NCI-H748 treated with DMSO at 0.1 percent for 48 hours (cell line): ENCODE measurements at regions not wholly inside any gene's neighbourhood (a gene's known extent, or its start where the extent isn't known, plus 50 kb on each side); places are given as distances from the start of the nearest gene placed in this dataset.
"Not testable (repeated sequence)": the region's sequence is repeated elsewhere in the genome, so short reads cannot be mapped to it uniquely, and the experiment has no call there.

Source experiments
- DNase-seq: peaks from one replicate; lab custom pipeline; 2025; lab: John Stamatoyannopoulos, UW

GRCh38 chr10:52604131-52604530, 168.5 kb downstream of the MBL2 start:
- not testable (repeated sequence) for DNase-seq

DNA sequence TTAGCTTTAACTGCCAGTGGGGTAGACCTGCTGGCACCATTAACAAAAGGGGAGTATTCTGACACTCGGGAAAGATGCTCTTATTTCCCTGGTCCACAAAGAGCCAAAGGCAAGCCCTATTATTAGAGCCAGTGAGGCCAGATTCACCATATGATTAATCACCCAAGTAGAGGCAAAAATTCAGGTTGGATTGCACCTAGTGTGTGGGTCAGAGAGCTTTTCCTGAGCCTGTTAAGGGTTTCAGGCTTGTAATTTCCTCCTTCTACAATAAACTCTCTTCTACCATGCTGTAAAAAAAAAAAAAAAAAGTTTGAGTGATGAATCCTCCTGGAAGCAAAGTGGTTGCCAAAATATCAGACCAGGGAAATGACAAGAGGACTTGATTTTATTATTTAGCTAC, 163.5 kb downstream of the MBL2 start:
- no peak for DNase-seq

DNA sequence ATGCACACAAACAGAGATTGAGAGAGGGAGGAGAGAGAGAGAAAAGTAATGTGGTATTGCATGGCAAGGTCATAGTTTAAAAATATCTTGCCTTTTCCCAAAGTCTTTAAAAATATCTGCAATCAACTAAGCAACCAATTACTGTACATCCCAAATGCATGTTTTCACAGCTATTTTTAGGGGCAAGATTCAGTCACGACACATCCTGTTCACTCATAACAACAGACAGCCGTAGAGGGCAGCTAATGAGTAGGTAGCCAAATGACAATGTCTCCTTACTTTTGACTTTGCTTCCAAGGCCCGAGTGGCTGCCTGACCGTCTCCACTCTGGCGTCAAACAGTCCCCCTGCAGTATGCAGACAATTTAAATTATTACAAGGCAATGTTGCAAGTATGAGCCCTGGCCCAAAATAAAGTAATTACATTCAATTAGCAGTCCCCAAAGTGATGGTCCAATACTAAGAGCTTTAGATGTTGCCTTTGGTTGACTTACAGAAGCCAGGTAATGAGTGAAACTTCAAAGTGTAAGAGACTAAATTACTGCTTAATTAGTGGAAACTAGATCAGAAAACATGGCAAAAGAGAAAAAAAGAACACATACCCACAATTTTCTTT, 162.9 kb downstream of the MBL2 start:
- no peak for DNase-seq

DNA sequence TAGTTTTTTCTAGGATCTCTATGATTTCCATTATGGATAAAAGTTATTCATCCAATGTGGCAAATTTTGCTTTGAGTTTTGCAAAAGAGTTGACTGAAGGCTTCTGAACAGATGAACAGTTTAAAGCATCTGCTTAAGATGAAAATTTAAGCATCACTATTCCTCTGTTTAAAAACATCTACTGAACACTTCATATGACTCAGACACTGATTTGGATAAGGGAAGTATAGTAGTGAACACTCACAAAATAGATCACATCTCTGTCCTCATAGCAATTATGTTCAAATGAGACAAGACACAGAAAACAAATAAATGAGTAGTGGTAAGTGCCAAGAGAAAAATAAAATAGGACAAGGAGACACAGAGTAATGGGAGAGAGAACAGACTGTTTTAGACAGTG, 157.3 kb downstream of the MBL2 start:
- no peak for DNase-seq

DNA sequence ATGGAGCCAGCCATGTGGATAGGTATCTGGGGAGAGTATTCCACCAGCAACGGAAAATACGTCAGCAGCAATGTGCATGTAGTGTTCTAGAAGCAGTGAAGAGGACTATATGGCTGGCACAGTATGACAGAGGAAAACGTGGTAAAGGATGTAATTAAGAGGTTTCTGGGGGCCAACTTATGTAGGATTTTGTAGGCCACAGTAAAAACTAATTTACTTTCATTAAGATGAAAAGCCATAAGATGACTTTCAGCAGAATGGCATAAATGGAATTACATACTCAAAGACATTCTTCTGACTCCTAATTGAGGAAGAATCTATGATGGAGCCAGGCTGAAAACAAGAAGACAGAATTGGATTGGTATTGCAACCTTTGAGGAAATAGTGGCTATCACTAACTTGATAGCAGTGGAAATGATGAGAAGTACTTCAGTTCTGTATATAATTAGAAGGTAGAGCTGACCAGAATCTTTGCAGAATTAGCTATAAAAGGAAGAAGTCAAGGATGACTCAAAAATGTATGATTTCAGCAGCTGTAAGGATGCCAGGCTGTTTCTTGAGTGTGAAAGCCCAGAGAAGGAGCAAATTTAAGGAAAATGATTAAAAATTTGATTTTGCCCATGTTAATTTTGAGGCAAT, 156.7 kb downstream of the MBL2 start:
- DNase-seq, result no peak

DNA sequence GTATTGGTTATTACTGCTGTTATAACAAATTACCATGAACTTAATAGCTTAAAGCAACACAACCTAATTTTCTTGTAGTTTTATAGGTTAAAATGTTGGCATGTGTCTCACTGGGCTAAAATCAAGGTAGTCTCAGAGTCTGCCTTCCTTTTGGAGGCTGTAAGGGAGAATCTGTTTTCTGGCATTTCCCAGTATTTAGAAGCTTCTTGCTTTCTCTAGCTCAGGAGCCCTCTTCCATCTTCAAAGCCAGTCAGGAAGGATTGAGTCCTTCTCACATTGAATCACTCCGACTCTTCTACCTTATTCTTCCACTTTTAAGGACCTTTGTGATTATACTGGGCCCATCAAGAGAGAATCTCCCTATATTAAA, 156.2 kb downstream of the MBL2 start:
- no peak for DNase-seq

GRCh38 chr10:52617346-52617745, 155.2 kb downstream of the MBL2 start:
- DNase-seq, result no peak

DNA sequence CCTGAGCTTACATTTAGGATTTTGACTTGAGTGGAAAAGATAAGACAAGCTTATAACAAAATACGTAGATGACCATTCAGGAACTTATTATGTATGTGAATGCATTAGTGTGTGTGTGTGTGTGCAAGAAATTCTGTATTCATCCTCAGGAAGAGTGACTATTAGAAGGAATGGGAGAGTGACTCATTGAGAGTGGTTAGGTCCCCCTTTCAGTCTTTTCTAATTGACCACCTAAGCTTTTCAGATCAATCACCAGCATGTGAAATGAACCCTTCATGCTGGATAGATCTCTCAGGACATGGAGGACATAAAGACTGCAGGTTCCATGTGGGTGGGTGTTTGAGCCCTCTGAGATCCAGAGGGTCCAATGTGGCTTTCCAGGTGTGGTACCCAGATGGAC, 153.5 kb downstream of the MBL2 start:
- no peak for DNase-seq

DNA sequence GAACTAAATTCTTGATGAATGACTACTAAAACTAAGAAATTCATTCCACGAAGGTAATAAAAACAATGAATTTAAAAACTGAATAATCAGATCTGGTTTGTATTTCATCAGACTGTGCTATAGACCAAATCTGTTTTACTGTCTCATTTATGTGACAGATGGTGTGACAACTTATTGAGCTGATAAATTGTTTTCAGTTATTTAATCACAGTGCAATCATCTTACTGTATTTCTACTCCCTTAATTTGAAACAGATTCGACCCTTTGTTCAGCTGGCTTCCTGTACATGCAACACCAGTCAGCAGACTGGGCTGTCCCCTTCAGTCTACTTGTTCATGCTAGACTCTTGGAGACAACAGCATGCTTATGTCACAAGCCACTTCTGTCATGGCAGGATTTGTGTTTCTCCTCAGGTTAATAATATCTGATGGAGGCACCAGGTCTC, 150.9 kb downstream of the MBL2 start:
- no peak for DNase-seq

- no peak for DNase-seq
These were observed 148.8 kb downstream of the MBL2 start for GRCh38 chr10:52623761-52624160.

- no peak for DNase-seq
These were observed 145.3 kb downstream of the MBL2 start for GRCh38 chr10:52627279-52627678.

DNA sequence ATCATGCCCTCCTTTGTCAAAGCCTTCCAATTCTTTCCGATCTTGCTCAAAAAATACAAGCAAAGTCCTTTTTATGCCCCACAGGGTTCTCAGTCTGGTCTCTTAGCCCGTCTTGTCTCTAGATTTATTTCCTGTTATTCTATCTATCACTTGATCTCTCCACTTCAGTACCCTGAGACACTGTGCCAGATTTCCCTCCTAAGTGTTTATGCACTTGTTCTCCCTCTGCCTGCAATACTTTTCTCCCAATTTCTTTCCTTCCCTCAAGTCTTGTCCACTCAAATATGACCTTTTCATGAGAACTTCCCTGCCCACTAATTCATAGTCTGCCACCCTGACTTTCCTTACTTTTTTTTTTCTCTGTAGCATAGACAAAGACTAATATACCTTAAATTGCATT, 141.4 kb downstream of the MBL2 start:
- no peak for DNase-seq

DNA sequence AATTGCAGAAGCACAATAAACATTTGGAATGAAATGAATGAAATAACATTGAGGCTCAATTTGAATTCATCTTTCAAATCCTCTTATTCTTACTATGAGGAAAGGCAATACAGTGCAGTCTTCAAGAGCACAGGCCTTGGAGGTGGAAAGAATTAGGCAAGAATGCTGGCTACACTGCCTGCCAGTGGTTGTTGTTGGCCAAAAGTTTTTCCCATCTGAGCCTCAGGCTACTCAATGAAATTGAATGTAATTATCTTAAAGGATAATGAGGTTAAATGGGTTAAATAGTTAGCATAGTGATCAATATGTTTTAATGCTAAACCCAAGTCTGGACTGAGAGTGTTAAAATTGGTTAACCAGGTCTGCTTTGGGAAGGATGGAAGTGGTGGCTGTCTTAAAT, 140.9 kb downstream of the MBL2 start:
- no peak for DNase-seq

- no peak for DNase-seq
These were observed 140.0 kb downstream of the MBL2 start for GRCh38 chr10:52632591-52632990.

DNA sequence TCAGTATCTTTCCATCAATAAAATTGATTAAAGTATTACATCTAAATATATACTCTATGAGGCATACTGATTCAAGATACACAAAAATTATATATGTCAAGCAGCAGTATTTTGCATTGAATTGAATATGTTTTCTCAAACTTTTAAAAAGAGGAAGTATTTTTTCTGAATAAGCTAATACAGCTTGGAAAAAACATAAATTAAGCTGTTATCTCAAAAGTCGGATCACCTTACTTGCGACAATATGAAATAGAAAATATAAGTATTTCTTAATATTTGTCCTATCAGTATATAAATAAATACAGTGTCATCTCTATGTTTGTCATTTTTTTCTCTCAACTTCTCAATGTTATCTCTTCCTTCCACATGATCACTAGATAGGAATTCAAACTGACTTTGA, 139.3 kb downstream of the MBL2 start:
- no peak for DNase-seq

DNA sequence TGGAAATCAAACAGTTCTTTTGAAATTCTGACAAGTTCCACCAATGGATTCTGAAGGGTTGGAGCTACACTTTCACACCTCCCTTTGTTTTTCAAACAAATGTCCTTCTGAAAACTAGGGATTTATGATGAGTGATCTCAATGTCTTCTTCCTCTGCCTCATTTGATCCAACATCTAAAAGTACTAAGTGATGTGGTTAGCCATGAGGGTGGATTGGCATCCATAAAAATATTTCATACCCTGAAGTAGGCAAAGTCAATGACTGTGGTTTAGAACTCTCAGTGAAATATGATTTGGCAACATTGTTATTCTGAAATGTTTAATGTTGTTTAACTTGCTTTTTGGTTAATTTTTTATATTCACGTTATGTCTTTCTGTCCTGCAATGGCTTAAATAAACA, 136.9 kb downstream of the MBL2 start:
- DNase-seq, result no peak

- no peak for DNase-seq
These were observed 135.7 kb downstream of the MBL2 start for GRCh38 chr10:52636874-52637273.

DNA sequence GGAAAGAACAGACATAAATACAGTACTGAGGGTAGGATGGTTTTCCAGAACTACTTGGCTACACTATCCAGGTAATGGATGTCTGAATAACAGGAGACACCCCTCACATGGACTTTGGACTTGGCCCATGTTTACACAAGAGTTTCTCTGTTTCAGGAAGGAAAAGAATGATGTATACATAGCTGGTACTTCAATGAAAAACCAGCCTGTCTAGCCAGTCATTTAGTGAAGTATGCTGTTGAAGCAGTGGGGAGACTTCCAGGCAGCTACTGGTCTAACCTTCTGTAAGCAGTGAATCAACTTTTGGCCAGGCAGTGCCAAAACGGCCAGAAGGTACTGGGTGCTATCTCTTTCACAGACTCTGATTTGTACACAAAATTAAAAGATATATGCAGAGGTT, 135.0 kb downstream of the MBL2 start:
- no peak for DNase-seq

DNA sequence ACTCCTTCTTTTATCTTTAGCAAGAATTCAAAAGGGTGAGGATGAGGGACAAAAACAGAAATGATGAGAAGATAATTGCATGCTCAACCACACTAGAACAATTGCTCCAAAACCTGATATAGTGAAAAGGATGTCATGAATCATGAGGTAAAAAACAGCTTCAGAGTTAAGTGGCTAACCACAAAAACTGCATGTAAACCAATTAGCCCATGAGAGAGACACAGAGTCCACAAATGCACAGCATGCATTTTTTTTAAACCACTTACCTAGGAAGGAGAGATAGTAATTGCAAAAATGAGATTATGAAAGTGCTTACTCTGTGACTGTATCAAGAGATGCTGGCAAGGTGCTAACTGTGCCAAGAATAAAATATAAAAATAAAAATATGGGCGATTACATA, 132.9 kb downstream of the MBL2 start:
- DNase-seq, result no peak

DNA sequence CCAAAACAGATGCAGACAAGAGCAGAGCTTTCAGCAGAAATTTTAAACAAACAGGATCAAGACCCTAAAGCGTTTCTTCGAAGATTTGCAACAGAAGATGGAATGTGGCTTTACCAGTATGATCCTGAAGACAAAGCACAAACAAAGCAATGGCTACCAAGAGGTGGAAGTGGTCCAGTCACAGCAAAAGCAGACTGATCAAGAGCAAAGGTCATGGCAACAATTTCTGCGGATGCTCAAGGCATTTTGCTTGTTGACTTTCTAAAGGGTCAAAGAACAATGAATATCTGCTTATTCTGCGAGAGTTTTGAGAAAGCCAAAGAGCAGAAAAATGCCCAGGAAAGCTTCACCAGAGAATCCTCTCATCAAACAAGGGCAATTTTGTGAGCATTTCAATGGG, 130.4 kb downstream of the MBL2 start:
- no peak for DNase-seq

GRCh38 chr10:52644373-52645186, 128.0 kb downstream of the MBL2 start:
- peak; percentile 18 for DNase-seq

DNA sequence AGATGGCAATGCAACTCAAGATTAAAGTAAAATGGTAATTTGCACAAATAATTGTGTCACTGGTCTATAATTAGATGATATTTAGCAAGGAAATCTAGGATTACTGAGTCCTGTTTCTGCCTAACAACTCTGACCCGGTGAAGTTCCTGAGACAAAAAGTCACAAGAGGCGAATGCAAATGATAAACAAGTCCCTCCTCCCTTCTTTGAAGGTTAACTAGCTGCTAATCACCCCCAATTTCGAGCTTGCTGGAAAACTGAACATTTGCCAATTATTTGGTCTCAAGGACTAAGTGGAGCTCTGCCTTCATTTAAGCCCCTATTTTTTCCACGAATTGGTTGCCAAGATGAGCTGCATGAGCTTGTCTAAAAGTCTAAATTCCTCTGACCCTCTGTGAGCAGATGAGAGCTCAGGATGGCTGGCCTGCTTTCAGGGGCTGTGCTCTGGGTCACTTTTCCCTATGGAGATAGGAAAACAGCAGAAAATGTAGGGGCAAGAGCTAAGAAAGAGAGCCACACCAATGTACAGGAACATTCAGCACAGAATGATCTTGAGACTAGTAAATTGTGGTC, 127.3 kb downstream of the MBL2 start:
- no peak for DNase-seq

DNA sequence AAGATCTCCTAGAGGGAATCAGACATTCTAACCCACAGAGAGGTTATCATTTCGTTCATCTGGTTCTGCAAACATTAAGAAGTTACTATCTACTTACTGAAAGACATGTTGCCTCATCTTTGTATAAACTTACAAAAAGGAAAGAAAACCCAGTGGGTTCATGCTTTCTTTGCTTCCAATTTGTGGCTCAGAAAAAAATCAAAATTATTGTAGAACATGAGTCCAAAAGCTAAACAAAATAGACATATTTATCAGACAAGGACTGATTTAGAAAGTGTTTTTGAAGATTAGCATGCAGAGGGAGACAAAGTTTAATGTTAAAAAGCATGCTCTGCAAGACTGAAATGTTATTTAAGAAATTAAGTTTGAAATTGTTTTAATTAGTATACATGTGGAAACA, 123.1 kb downstream of the MBL2 start:
- no peak for DNase-seq
